Cardiac fibroblast (primary cell): ENCODE measurements at regions not wholly inside any gene's neighbourhood (a gene's known extent, or its start where the extent isn't known, plus 50 kb on each side); places are given as distances from the start of the nearest gene placed in this dataset.

Experiments
- DNase-seq, 2 donors: peaks; one replicate each; pipeline versions ENCODE4 v3.0.0 to v3.0.0-alpha.2; 2010; ENCODE audit warnings: low read depth in 2 of 2
- H3K4me3 ChIP-seq, 2 donors: replicated peaks in 1 of 2; 1 replicate in 1 of 2; 2 replicates in 1 of 2; pipeline ENCODE4 v1.5.1; 2011; ENCODE audit warnings: low read depth in 2 of 2, low read length in 2 of 2, mild to moderate bottlenecking in 2 of 2, moderate library complexity in 1 of 2
- CTCF ChIP-seq: IDR thresholded peaks from one replicate; pipeline ENCODE4 v1.5.1; 2011; ENCODE audit warnings: low read depth, mild to moderate bottlenecking, low read length, inconsistent platforms

GRCh38 chr3:159008401-159008800 lies 206.5 kb downstream of the MFSD1 start:
- no peak for TF ChIP-seq CTCF
- DNase-seq, result no peak
- no peak overlapping the region for H3K4me3 ChIP-seq

- no peak overlapping the region for H3K4me3 ChIP-seq
- DNase-seq, result no peak
- no peak for TF ChIP-seq CTCF
Measured at GRCh38 chr3:159018341-159018740, 216.5 kb downstream of the MFSD1 start.

GRCh38 chr3:159025733-159026132 lies 223.9 kb downstream of the MFSD1 start:
- TF ChIP-seq CTCF, result no peak
- DNase-seq, result no peak
- H3K4me3 ChIP-seq, result no peak overlapping the region

GRCh38 chr3:159026510-159026909 lies 224.7 kb downstream of the MFSD1 start:
- H3K4me3 ChIP-seq, result no peak overlapping the region
- TF ChIP-seq CTCF, result no peak
- no peak for DNase-seq

GRCh38 chr3:159028706-159029105 lies 226.9 kb downstream of the MFSD1 start:
- no peak overlapping the region for H3K4me3 ChIP-seq
- TF ChIP-seq CTCF, result no peak
- DNase-seq, result no peak

- TF ChIP-seq CTCF, result no peak
- H3K4me3 ChIP-seq, result no peak overlapping the region
- no peak for DNase-seq
Measured at GRCh38 chr3:159029306-159030026, 227.6 kb downstream of the MFSD1 start.
